ENCODE measurements at regions not wholly inside any gene's neighbourhood (a gene's known extent, or its start where the extent isn't known, plus 50 kb on each side); places are given as distances from the start of the nearest gene placed in this dataset.

DNA sequence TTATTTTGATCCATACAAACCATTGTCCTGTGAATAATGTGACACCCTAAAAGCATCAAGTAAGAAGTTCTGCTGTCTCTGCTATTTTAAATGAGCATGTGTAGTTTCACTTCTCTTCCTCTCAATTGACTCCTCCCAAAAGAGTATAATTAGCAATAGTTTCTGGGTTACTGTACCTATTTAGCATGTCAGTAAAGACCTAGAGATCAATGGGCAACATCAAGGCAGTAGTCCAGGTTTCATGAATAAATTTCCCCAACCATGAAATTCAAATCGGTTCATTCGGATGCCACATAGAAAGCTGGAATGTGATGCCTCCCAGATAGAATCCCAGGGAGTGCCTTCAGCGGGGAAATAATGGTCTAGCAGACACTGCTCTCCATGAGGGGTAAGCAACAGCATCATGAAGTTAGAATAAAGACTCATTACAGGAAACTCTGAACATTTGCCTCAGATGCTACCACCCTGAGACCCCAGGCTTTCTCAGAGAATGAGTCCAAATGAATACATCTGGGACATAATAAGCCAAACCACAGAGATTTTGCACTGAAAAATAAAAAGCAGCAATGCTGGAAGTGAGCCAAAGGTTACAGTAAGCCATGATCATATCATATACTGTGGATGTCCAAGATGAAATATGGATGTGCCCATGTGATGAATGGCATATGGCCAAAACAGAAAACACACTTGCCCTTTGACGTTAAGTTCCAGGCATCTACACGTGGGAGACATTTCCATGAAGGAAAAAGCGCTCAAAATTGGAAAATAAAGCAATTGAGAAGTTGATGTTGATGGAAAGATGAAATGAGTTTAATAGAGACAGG is 1107.0 kb upstream of the SEMA6A start:
- Histone ChIP-seq H3K4me3 (ENCODE audit: low read length) (no peak overlapping the region), H3K9me3 (ENCODE audit: control insufficient read depth, insufficient read depth, low read length) (no peaks in the 10 kb centered on the region), H3K27ac (ENCODE audit: low read depth, low read length) (no peak overlapping the region), H3K79me2 (ENCODE audit: control insufficient read depth, low read length) (no peaks in the 10 kb centered on the region), H3K4me1 (ENCODE audit: control insufficient read depth, low read length) (no peaks in the 10 kb centered on the region), H3K4me2 (ENCODE audit: low read length) (no peak overlapping the region), H3F3A (ENCODE audit: control insufficient read depth, insufficient read depth) (no peaks in the 10 kb centered on the region), H3K27me3 (ENCODE audit: control insufficient read depth, low read length) (no peaks in the 10 kb centered on the region), H4K20me1 (ENCODE audit: control insufficient read depth, insufficient read depth, low read depth, low read length) (no peaks in the 10 kb centered on the region), H3K36me3 (ENCODE audit: control insufficient read depth, low read length) (no peaks in the 10 kb centered on the region), H3K9me2 (replicated peaks; ENCODE audit: control insufficient read depth, low read length) (no peaks in the 10 kb centered on the region)
- TF ChIP-seq, protein P1, sequence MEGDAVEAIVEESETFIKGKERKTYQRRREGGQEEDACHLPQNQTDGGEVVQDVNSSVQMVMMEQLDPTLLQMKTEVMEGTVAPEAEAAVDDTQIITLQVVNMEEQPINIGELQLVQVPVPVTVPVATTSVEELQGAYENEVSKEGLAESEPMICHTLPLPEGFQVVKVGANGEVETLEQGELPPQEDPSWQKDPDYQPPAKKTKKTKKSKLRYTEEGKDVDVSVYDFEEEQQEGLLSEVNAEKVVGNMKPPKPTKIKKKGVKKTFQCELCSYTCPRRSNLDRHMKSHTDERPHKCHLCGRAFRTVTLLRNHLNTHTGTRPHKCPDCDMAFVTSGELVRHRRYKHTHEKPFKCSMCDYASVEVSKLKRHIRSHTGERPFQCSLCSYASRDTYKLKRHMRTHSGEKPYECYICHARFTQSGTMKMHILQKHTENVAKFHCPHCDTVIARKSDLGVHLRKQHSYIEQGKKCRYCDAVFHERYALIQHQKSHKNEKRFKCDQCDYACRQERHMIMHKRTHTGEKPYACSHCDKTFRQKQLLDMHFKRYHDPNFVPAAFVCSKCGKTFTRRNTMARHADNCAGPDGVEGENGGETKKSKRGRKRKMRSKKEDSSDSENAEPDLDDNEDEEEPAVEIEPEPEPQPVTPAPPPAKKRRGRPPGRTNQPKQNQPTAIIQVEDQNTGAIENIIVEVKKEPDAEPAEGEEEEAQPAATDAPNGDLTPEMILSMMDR (IDR thresholded peaks at IDR 0.05; ENCODE audit: low read depth, low read length, poor library complexity, severe bottlenecking), result no peak
- TF ChIP-seq EZH2phosphoT487 (IDR thresholded peaks at IDR 0.05; ENCODE audit: borderline replicate concordance, low read length), result no peak

DNA sequence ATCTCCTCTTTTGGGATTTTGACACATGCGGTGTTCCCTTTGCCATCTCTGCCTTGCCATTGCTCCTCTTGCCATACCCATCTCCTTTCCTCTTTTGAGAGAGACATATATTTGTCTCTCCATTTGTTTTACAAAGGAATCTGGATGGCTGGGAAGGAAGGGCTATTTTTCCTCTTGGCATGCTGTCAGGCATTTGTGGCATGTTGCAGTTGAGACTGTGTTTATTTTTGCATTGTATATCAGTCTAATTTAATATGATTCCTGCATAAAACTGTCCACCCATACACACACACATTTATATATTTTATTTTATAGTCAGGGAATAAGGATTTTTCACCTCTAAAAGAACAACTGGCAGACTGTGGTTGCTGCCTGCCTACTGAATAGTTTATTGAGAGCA is 1105.8 kb upstream of the SEMA6A start:
- Histone ChIP-seq H4K20me1 (ENCODE audit: control insufficient read depth, insufficient read depth, low read depth, low read length) (no peaks in the 10 kb centered on the region), H3K9me3 (ENCODE audit: control insufficient read depth, insufficient read depth, low read length) (no peaks in the 10 kb centered on the region), H3K36me3 (ENCODE audit: control insufficient read depth, low read length) (no peaks in the 10 kb centered on the region), H3K27ac (ENCODE audit: low read depth, low read length) (no peak overlapping the region), H3K4me2 (ENCODE audit: low read length) (no peak overlapping the region), H3K4me1 (ENCODE audit: control insufficient read depth, low read length) (no peaks in the 10 kb centered on the region), H3K9me2 (replicated peaks; ENCODE audit: control insufficient read depth, low read length) (no peaks in the 10 kb centered on the region), H3K79me2 (ENCODE audit: control insufficient read depth, low read length) (no peaks in the 10 kb centered on the region), H3F3A (ENCODE audit: control insufficient read depth, insufficient read depth) (no peaks in the 10 kb centered on the region), H3K4me3 (ENCODE audit: low read length) (no peak overlapping the region), H3K27me3 (ENCODE audit: control insufficient read depth, low read length) (no peaks in the 10 kb centered on the region)
- no peak for TF ChIP-seq EZH2phosphoT487 (IDR thresholded peaks at IDR 0.05; ENCODE audit: borderline replicate concordance, low read length)
- TF ChIP-seq, protein P1 (IDR thresholded peaks at IDR 0.05; ENCODE audit: low read depth, low read length, poor library complexity, severe bottlenecking), result no peak

DNA sequence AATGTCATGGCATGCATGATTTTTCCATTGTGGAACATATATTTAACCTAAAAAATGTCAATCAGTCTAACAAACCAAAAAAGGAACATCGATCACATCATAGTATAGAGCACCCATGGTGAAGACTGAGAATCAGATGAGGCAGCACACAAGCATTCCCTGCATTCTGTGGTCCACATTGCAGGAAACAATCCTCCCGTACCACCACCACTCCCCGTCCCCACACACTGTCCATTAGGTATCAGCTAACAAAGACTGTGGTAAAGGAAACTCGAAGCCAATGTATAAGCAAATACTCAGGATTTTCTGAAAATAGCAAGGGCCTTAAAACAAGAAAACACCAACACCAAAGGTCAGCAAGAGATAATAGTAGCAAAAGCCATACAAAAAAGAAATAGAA is 1104.4 kb upstream of the SEMA6A start:
- Histone ChIP-seq H3K27ac (ENCODE audit: low read depth, low read length) (no peak overlapping the region), H3K27me3 (ENCODE audit: control insufficient read depth, low read length) (no peaks in the 10 kb centered on the region), H3K36me3 (ENCODE audit: control insufficient read depth, low read length) (no peaks in the 10 kb centered on the region), H3K9me2 (replicated peaks; ENCODE audit: control insufficient read depth, low read length) (no peaks in the 10 kb centered on the region), H3K4me1 (ENCODE audit: control insufficient read depth, low read length) (no peaks in the 10 kb centered on the region), H3K79me2 (ENCODE audit: control insufficient read depth, low read length) (no peaks in the 10 kb centered on the region), H3K4me2 (ENCODE audit: low read length) (no peak overlapping the region), H3K9me3 (ENCODE audit: control insufficient read depth, insufficient read depth, low read length) (no peaks in the 10 kb centered on the region), H4K20me1 (ENCODE audit: control insufficient read depth, insufficient read depth, low read depth, low read length) (no peaks in the 10 kb centered on the region), H3K4me3 (ENCODE audit: low read length) (no peak overlapping the region), H3F3A (ENCODE audit: control insufficient read depth, insufficient read depth) (no peaks in the 10 kb centered on the region)
- TF ChIP-seq, protein P1 (IDR thresholded peaks at IDR 0.05; ENCODE audit: low read depth, low read length, poor library complexity, severe bottlenecking), result no peak
- TF ChIP-seq EZH2phosphoT487 (IDR thresholded peaks at IDR 0.05; ENCODE audit: borderline replicate concordance, low read length), result no peak
